ENCODE measurements at regions not wholly inside any gene's neighbourhood (a gene's known extent, or its start where the extent isn't known, plus 50 kb on each side); places are given as distances from the start of the nearest gene placed in this dataset.
"Not testable (repeated sequence)": the region's sequence is repeated elsewhere in the genome, so short reads cannot be mapped to it uniquely, and the experiment has no call there.

DNA sequence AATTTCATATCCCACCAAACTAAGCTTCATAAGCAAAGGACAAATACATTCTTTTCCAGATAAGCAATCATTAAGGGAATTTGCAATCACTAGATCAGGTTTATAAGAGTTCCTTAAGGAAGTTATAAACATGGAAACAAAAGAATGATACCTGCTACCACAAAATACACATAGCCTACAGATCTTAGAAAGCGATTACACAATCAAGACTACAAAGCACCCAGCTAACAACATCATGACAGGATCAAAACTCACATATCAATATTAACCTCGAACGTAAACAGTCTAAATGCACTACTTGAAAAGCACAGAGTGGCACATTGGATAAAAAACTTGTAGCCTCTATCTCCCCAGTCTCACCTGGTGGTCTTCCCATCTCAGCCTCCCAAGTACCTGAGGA lies 512.4 kb upstream of the PTGER4 start:
- no peak for DNase-seq (ENCODE audit: low read depth, low spot score)
- H3K27ac ChIP-seq: no peak overlapping the region

GRCh38 chr5:40166802-40167201 lies 512.9 kb upstream of the PTGER4 start:
- DNase-seq (ENCODE audit: low read depth, low spot score): no peak

GRCh38 chr5:40165789-40166728 lies 513.7 kb upstream of the PTGER4 start:
- H3K27ac ChIP-seq: no peak overlapping the region
- DNase-seq (ENCODE audit: low read depth, low spot score): no peak

More at GRCh38 chr5:40166802-40167201, 512.9 kb upstream of the PTGER4 start:
- H3K27ac ChIP-seq: no peak overlapping the region

DNA sequence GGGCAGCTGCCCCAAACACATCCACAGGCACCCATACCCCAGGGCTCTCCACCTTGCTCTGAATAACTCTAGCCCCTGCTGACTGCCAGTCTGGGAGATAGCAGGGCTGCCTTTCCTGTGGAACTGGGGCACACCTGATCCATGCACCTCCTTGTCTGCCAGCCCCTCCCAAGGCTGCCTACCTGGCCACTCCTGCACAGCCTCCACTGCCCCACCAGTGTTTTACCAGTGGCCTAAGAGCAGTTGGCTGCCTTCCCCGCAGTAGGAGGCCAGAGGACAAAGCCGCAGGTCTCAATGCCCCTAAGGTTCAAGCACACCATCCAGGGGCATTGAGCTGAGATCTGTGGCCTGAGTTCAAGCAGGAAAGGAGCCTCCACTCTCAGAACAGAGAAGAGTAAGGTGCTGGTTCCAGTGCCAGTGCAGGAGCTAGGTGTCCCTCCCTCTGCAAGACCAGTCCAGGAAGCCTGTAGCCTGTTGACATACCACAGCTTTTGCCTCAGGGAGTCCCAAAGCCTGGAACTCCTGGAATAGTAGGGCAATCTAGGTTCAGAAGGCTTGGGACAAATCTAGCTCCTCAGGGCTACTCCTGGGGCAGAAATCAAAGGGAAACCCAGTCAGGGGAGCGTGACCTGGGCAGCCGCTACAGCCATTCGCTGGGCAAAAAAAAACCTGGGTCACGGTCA lies 514.5 kb upstream of the PTGER4 start:
- no peak for DNase-seq (ENCODE audit: low read depth, low spot score)
- H3K27ac ChIP-seq: no peak overlapping the region

DNA sequence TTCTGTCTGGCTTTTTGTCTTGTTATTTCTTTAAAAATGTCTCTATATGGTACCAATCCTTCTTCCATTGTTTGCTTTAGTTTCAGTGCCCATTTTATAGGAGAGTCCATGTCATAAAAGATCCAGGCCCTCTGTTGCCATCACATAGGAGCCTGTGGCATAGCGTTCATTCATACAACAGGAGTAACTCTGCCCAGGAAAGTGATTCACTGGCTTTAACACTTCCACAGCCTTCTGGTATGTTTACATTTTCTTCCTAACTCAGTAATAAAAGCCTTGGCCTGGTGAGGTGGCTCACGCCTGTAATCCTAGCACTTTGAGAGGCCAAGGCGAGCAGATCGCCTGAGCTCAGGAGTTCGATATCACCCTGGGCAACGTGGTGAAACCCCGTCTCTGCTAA lies 519.3 kb upstream of the PTGER4 start:
- H3K27ac ChIP-seq: no peak overlapping the region
- no peak for DNase-seq (ENCODE audit: low read depth, low spot score)

DNA sequence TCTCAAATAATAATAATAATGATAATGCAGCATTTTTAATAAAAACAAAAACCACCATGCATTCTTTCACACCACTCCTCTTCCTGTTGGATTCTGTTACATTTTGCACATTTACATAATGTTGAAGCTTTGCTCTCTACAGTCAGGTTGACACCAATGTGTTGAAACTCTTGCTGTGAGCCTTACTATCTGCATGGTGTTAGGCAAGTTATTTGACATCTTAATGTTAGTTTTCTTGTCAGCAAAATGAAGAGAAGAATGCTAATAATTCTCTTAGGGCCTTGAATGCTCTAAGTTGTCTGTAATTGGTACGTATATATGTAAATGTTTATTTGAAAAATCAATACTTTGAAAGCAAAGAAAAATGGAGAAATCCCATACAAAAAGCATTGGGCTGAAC lies 525.5 kb upstream of the PTGER4 start:
- no peak overlapping the region for H3K27ac ChIP-seq
- DNase-seq (ENCODE audit: low read depth, low spot score): no peak

DNA sequence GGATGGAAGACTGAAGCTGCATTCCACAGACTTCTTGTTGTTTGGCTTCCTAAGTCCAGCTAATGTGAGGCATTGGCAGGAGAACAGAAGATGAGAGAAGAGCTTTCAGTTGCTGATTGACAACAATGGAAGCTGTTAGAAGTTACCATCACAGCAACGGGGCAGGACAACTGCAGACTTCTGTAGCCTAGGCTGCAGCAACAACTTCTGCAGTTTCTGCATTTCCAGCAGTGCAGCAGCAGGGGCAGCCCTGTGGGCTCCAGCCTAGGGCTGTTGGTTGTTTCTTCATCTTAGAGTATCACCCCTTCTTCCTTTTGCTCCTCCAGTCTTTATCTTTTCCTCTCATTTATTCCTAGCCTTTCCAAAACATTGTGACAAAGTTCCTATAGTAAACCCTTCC lies 528.8 kb upstream of the PTGER4 start:
- no peak for DNase-seq (ENCODE audit: low read depth, low spot score)
- H3K27ac ChIP-seq: no peak overlapping the region

GRCh38 chr5:40141896-40142295 lies 537.8 kb upstream of the PTGER4 start:
- H3K27ac ChIP-seq: no peak overlapping the region
- DNase-seq (ENCODE audit: low read depth, low spot score): no peak

- DNase-seq (ENCODE audit: low read depth, low spot score): no peak
- H3K27ac ChIP-seq: no peak overlapping the region
These were observed 538.3 kb upstream of the PTGER4 start for GRCh38 chr5:40141418-40141817.

DNA sequence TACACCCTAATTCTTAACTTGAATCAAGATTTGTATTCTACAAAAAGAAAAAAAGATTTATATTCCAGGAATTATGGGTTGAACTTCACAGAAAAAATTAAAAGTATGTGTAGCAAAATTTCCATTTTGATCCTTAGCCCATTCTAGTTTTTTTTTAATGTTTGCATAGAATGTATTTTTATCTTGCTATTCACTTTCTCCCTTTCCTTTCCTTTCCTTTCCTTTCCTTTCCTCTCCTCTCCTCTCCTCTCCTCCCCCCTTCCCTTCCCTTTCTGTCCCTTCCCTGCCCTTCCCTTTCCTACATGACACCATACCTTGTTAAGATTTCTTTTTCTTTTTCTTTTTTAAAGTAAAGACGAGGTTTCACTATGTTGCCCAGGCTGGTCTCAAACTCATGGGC lies 542.5 kb upstream of the PTGER4 start:
- H3K27ac ChIP-seq: no peak overlapping the region
- DNase-seq (ENCODE audit: low read depth, low spot score): no peak

GRCh38 chr5:40134883-40135520 lies 544.7 kb upstream of the PTGER4 start:
- no peak for DNase-seq (ENCODE audit: low read depth, low spot score)
- no peak overlapping the region for H3K27ac ChIP-seq

- no peak for DNase-seq (ENCODE audit: low read depth, low spot score)
- H3K27ac ChIP-seq: no peak overlapping the region
These were observed 555.3 kb upstream of the PTGER4 start for GRCh38 chr5:40124367-40124766.

- no peak for DNase-seq (ENCODE audit: low read depth, low spot score)
- H3K27ac ChIP-seq: no peak overlapping the region
These were observed 558.5 kb upstream of the PTGER4 start for GRCh38 chr5:40121236-40121635.

DNA sequence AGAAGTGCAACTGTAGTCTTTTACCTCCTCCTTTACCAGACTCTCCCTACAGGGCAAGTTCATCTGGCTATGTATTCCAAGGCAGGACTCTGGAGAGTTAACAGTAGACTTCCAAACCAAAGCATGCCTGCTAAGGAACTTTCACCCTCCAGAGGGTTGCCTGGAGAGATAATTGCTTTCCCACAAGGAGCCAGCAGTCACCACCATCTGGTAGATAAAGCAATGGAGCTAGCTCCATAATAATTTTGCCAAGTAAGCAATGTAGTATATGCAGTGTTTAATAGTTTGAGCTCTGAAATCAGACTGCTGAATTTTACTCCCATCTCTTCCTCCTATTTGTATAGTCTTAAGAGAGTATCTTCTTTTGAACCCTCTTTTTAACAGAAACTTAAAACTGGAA lies 566.8 kb upstream of the PTGER4 start:
- H3K27ac ChIP-seq: no peak overlapping the region
- DNase-seq (ENCODE audit: low read depth, low spot score): no peak

GRCh38 chr5:40111036-40111435 lies 568.7 kb upstream of the PTGER4 start:
- H3K27ac ChIP-seq; DNase-seq (ENCODE audit: low read depth, low spot score): not testable (repeated sequence)

- DNase-seq (ENCODE audit: low read depth, low spot score); H3K27ac ChIP-seq: not testable (repeated sequence)
These were observed 570.8 kb upstream of the PTGER4 start for GRCh38 chr5:40108764-40109390.

DNA sequence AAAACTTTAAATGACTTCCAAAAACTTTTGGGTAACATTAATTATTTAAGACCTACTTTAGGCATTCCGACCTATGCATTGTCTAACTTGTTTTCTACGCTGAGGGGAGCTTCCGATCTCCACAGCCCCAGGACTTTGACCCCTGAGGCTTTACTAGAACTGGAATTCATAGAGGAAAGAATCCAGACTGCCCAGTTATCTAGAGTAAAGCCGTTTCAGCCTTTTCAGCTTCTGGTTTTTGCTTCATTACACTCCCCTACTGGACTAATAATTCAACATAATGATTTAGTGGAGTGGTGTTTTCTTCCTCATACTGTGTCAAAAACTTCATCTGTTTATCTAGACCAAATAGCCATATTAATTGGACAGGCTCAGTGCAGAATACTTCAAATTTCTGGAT lies 571.9 kb upstream of the PTGER4 start:
- DNase-seq (ENCODE audit: low read depth, low spot score); H3K27ac ChIP-seq: not testable (repeated sequence)

- H3K27ac ChIP-seq: no peak overlapping the region
- DNase-seq (ENCODE audit: low read depth, low spot score): no peak
These were observed 572.9 kb upstream of the PTGER4 start for GRCh38 chr5:40106847-40107246.

DNA sequence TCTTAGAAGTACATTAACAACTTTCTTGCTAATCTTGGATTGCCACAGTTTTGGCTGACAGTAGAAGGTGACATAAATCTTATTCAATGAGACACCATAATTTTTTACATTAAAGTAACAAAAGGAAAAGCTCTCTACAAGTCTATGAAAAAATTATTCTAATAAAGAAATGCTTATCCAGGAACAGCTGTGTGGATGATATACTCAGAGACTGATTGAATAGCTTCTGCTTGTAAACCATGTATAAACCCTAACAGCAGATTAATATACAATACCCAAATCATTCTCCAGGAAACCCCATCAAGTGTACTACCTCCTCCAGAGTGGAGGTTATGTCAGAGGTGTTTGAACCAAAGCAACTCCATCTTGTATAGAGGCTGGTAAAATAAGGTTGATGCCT lies 581.4 kb upstream of the PTGER4 start:
- DNase-seq (ENCODE audit: low read depth, low spot score): no peak
- H3K27ac ChIP-seq: no peak overlapping the region

- peak; percentile 6 for DNase-seq (ENCODE audit: low read depth, low spot score)
These were observed 586.2 kb upstream of the PTGER4 start for GRCh38 chr5:40093550-40093949.

GRCh38 chr5:40089269-40089668 lies 590.4 kb upstream of the PTGER4 start:
- DNase-seq (ENCODE audit: low read depth, low spot score): no peak
- H3K27ac ChIP-seq: no peak overlapping the region

More at GRCh38 chr5:40093550-40093949, 586.2 kb upstream of the PTGER4 start:
- H3K27ac ChIP-seq: no peak overlapping the region

Measured in epithelial cell of prostate (primary cell).